ENCODE measurements at regions not wholly inside any gene's neighbourhood (a gene's known extent, or its start where the extent isn't known, plus 50 kb on each side); places are given as distances from the start of the nearest gene placed in this dataset.

DNA sequence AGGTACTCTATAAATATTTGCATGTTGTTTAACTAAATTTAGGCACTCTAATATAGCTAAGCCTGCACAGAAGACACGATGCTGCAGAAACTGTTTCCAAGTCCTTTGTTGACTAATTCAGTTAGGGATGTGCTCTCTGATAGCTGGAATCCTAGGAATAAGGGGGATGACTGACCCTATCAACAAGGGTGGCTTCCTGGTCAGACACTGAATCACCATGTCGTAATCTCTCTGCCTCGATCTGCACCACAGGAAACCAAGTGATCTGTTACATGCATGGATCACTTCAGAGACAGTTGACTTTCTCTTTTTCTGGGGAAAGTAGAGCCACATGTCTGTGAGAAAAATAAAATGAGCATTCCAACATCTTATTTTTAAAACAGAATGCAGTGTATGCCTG, 169.1 kb downstream of the GUCY2F start:
- TF ChIP-seq, protein P1, sequence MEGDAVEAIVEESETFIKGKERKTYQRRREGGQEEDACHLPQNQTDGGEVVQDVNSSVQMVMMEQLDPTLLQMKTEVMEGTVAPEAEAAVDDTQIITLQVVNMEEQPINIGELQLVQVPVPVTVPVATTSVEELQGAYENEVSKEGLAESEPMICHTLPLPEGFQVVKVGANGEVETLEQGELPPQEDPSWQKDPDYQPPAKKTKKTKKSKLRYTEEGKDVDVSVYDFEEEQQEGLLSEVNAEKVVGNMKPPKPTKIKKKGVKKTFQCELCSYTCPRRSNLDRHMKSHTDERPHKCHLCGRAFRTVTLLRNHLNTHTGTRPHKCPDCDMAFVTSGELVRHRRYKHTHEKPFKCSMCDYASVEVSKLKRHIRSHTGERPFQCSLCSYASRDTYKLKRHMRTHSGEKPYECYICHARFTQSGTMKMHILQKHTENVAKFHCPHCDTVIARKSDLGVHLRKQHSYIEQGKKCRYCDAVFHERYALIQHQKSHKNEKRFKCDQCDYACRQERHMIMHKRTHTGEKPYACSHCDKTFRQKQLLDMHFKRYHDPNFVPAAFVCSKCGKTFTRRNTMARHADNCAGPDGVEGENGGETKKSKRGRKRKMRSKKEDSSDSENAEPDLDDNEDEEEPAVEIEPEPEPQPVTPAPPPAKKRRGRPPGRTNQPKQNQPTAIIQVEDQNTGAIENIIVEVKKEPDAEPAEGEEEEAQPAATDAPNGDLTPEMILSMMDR (IDR thresholded peaks at IDR 0.05; ENCODE audit: control extremely low read depth, extremely low read depth, low read depth, missing control alignments), result no peak
- ChIA-PET CTCF (no interaction called here), POLR2A (no interaction called here)
- DNase-seq (ENCODE audit: extremely low spot score), result no peak

DNA sequence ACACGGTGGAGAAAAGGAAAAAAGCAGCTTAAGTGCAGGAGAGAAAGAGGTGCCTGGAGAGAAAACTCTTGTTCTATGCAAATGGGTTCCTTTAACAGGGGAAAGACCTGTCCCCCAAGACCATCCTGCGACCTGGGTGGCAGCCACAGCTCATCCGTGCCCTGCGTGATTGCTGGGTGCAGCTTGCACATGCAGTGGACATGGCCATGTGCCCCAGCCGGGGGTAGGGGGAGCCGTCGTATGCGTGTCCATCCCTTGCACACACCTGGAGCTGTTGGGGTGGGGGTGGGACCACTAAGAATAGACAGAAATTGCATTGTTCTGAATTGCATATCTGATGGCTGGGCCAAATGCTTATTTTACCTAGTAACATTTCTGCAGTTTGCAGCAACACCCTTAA, 171.9 kb downstream of the GUCY2F start:
- no peak for DNase-seq (ENCODE audit: extremely low spot score)
- TF ChIP-seq, protein P1 (IDR thresholded peaks at IDR 0.05; ENCODE audit: control extremely low read depth, extremely low read depth, low read depth, missing control alignments), result no peak
- ChIA-PET CTCF (no interaction called here), POLR2A (no interaction called here)

DNA sequence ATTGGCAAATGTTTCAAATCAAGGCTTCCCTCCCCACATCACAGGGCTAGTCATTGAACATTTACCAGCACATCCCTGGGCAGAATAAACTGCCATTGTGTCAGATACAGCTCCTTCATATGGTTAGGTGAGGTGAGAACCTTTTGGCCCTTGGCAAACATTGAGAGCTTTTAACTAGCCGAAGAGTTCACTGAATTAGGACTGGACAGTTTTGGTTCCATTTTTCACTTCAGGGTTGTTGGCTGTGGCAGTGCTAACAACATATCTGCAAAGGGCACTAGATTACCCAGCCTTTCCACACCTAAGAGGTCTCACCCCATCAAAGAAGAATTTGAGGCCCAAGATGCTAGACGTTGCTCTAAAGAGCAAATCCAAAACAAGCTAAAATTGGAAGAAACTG, 180.7 kb downstream of the GUCY2F start:
- TF ChIP-seq, protein P1 (IDR thresholded peaks at IDR 0.05; ENCODE audit: control extremely low read depth, extremely low read depth, low read depth, missing control alignments), result no peak
- POLR2A ChIA-PET, result interaction anchor here (0.6 kb wide), 1 partner anchor 94 kb away, joined by 5 read pairs; no protein-coding TSS in a partner anchor
- DNase-seq (ENCODE audit: extremely low spot score), result no peak
- CTCF ChIA-PET, result interaction anchor here (0.7 kb wide), 1 partner anchor 83 kb away, joined by 3 read pairs; no protein-coding TSS in a partner anchor

DNA sequence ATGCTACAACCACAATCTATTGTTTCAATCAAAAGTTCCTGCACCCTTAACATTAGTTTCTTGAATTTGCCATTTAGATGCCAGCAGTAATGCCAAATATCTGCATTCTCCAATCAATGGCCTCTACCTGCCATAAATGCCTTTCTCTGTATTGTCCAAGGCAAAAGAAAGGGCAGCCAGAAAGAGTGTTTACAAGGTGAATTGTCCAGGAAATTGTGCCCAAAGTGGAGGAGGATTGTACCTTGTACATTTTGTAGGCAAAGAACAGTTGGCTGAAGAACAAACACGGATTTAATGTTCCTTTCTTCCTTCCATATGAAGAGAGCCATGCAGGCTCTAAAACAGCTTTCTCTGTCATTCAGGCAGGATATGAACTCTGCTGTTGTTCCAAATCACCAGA, 181.5 kb downstream of the GUCY2F start:
- DNase-seq (ENCODE audit: extremely low spot score), result no peak
- TF ChIP-seq, protein P1 (IDR thresholded peaks at IDR 0.05; ENCODE audit: control extremely low read depth, extremely low read depth, low read depth, missing control alignments), result no peak
- ChIA-PET POLR2A (no interaction called here), CTCF (no interaction called here)

DNA sequence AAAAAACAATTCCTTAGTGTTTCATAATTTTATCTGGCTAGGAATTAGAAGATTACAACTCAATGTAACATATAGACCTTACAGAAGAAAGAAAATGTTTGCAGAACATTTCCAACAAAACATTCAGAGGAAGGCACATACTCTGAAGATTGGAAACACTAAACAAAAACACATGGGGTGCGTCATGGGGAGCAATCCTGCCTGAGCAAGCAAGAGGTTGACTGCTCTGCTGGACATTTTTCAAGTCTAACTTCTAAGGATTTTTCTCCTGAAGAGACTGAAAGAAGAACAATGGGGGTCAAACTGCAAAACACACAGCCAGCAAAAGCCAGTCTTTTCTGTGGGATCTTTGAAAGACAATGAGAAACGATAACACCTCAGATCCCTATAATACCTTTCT, 182.8 kb downstream of the GUCY2F start:
- ChIA-PET CTCF (no interaction called here), POLR2A (no interaction called here)
- TF ChIP-seq, protein P1 (IDR thresholded peaks at IDR 0.05; ENCODE audit: control extremely low read depth, extremely low read depth, low read depth, missing control alignments), result no peak

DNA sequence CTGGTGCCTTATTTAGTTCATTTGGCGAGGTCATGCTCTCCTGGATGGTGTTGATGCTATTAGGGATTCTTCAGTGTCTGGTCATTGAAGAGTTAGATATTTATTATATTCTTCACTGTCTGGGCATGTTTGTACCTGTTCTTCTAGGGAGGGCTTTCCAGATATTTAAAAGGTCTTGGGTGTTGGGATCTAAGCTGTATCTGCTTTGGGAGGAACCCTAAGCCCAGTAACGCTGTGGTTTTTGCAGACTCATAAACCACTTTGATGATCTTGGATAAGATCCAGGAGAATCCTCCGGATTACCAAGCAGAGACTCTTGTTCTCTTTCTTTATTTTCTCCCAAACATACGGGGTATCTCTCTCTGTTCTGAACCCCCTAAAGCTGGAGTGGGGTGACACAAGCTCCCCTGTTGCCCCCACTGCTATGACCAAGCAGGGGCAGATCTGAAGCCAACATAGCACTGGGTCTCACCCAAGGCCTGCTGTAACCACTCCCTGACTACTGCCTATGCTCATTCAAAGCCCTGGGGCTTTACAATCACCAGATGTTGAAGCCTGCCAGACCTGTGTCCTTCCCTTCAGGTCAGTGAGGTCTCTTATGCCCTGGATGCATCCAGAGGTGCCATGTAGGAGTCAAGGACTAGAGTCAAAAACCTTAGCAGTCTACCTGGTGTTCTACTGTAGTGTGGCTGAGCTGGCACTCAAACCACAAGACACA, 187.6 kb downstream of the GUCY2F start:
- TF ChIP-seq, protein P1 (IDR thresholded peaks at IDR 0.05; ENCODE audit: control extremely low read depth, extremely low read depth, low read depth, missing control alignments), result no peak
- DNase-seq (ENCODE audit: extremely low spot score), result no peak
- CTCF ChIA-PET, result no interaction called here
- POLR2A ChIA-PET, result no interaction called here

More for the DNA sequence above, 182.8 kb downstream of the GUCY2F start:
- DNase-seq (ENCODE audit: extremely low spot score), result no peak
